ENCODE measurements at regions not wholly inside any gene's neighbourhood (a gene's known extent, or its start where the extent isn't known, plus 50 kb on each side); places are given as distances from the start of the nearest gene placed in this dataset.

DNA sequence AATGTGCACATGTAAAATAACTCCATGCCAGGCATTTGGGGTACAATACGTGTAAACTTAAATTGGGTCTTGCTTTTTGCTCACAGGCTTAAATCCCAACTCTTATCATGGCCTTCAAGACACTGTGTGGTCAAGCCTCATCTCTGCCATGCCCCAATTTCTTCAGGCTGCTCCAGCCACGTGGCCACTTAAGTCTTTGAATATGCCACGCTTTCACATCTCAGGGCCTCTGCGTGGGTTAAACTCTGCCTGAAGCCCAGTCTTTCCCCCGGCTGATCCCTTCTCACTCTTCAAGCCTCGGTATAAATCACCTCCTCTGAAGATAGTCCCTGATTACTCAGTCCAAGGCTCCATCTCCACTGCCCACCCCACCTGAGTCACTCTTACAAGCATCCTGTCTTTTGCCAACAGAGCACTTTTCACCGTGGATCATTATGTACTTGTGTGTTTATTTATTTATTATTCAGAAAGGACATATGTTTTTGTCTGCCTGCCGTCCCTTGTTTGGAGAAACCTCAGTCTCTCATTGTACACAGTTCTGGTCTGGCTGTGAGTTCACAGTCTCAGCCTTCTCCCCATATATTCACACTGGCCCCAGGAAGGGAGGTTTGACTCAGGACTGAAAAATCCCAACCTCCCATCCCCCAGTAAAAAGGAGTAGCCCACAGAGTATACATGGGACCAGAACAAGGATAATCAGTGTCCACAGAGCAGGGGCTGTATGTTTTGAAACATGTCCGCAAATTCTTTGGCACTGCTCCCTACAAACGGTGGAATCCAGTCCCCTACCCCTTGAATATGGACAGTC is 344.7 kb downstream of the MN1 start:
- no peaks in the 10 kb centered on the region for H3K36me3 Mint-ChIP-seq
- DNase-seq (ENCODE audit: low spot score in 2 of 2), result no peak
- H3K27ac Mint-ChIP-seq, result no peak overlapping the region
- no peak for ATAC-seq
- no peaks in the 10 kb centered on the region for H3K9me3 Mint-ChIP-seq
- H3K4me3 Mint-ChIP-seq, result no peak overlapping the region
- H3K4me1 Mint-ChIP-seq, result no peaks in the 10 kb centered on the region

DNA sequence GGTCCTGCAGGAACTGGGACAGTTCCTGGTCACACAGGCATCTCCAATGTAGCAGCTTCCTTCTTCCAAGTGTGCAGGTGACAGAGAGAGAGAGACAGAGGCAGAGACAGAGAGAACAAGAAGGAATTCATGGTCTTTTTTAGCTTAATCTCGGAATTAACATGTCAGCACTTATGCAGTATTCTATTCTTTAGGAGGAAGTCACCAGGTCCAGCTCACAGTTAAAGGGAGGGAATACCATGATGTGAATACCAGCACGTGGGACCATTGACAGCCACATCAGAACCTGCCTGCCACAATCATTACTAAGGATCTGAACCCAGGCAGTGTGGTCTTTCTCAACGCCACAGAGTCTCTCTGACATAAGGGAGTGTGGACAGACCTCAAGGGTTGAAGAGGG is 341.6 kb downstream of the MN1 start:
- no peak overlapping the region for H3K4me3 Mint-ChIP-seq
- H3K9me3 Mint-ChIP-seq, result peaks cover 3% of the 10 kb centered on the region
- no peak overlapping the region for H3K27ac Mint-ChIP-seq
- no peaks in the 10 kb centered on the region for H3K36me3 Mint-ChIP-seq
- DNase-seq (ENCODE audit: low spot score in 2 of 2), result no peak
- no peak for ATAC-seq
- no peaks in the 10 kb centered on the region for H3K4me1 Mint-ChIP-seq

DNA sequence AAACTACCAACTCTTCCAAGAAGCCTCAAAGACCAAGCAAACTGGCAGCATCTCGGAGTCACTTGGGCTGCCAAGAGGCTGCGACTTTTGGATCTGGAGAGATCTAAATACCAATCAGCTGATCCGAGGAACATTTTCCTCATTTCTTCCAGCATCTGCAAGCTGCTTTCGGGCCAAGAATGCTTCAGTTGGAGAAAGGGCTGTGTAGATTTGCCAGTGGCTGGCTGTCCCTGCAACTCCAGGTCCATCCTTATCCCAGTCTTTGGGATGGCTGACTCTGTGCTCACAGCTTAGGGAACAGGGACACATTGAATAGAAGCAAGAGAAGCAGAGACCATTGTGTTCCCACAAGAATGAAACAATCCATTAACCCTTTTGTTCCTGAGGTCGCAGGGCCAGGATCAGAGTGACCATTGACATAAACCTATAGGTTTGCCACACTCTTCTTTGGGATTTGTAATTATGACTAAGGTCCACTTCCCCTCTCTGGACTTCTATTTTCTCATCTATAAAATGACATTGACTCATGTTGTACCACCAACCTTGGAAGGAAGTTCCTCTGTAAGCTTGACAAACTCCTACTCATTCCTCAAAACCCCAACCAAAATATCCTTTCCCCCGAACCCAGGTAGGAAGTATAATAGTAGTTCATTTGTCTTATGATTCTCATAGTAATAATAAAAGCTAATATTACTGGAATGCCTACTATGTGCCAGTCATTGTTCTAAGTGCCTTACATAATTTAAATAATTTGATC is 340.8 kb downstream of the MN1 start:
- peaks cover 3% of the 10 kb centered on the region for H3K9me3 Mint-ChIP-seq
- H3K36me3 Mint-ChIP-seq, result no peaks in the 10 kb centered on the region
- DNase-seq (ENCODE audit: low spot score in 2 of 2) (no peak), ATAC-seq (no peak)
- H3K27ac Mint-ChIP-seq, result no peak overlapping the region
- H3K4me3 Mint-ChIP-seq, result no peak overlapping the region
- H3K4me1 Mint-ChIP-seq, result no peaks in the 10 kb centered on the region

DNA sequence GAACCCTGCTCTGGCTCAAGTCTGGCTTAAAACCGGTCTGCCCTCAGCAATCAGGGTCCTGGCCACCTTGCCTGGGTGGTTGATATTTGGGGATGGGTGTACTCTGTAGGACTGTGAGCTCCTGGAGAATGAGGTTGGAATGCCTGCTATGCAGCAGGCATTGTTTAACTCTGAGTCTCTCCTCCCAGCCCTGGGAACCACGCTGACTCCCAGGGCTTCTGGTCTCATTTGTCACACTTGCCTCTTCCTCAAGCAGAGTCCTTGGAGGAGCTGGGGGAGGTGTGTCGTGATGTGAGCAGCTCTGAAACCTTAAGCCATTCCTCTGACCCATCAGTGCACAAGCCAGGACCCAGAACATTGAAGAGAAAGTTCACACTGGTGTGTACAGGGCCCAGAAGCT is 340.1 kb downstream of the MN1 start:
- no peaks in the 10 kb centered on the region for H3K4me1 Mint-ChIP-seq
- DNase-seq (ENCODE audit: low spot score in 2 of 2) (no peak), ATAC-seq (no peak)
- no peaks in the 10 kb centered on the region for H3K36me3 Mint-ChIP-seq
- no peak overlapping the region for H3K27ac Mint-ChIP-seq
- no peak overlapping the region for H3K4me3 Mint-ChIP-seq
- H3K9me3 Mint-ChIP-seq, result peaks cover 3% of the 10 kb centered on the region

DNA sequence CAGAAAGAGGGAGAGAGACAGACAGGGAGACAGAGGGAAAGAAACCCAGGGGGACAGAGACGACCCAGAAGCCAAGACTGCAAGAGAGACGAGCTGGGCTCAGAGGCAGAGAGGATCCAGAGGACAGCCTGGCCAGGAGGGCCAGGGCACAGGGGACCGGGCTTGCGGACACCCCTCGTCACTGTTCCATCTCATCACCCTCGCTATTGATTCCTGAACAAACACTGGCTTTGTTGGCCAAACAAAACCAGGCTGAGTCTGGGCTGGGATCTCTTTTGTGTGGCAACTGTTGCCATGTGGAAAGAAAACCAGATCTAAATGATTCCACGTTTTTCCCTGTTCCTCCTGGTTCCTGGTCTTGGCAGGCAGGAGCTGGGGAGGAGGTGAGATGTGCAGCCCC is 339.4 kb downstream of the MN1 start:
- Mint-ChIP-seq H3K9me3 (peaks cover 3% of the 10 kb centered on the region), H3K4me1 (no peaks in the 10 kb centered on the region), H3K27ac (no peak overlapping the region), H3K4me3 (no peak overlapping the region), H3K36me3 (no peaks in the 10 kb centered on the region)
- DNase-seq (ENCODE audit: low spot score in 2 of 2) (no peak), ATAC-seq (no peak)

DNA sequence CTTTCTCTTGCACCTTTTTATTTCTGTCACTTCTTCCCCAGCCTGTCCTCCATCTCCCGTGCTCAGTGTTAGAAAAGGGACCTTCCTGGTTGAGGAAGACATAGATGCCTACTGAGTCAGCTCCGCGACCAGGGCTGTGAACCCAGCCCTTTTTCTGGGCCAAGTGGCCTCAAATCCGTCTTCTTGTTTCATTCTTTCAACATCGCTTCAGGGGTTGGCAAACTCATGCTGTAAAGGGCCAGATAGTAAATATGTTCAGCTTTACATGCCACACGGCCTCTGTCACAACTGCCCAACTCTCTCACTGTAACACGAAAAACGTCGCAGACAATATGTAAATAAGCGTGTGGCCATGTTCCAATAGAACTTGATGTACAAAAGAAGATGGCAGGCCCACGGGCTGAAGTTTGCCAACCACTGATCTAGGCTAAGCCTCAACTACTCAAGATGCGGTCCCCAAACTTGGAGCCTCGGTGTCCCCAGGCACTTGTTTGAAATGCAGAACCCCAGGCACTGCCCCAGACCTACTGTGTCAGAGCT is 338.4 kb downstream of the MN1 start:
- DNase-seq (ENCODE audit: low spot score in 2 of 2) (no peak), ATAC-seq (no peak)
- Mint-ChIP-seq H3K4me3 (no peak overlapping the region), H3K27ac (no peak overlapping the region), H3K9me3 (peaks cover 3% of the 10 kb centered on the region), H3K4me1 (no peaks in the 10 kb centered on the region), H3K36me3 (no peaks in the 10 kb centered on the region)

DNA sequence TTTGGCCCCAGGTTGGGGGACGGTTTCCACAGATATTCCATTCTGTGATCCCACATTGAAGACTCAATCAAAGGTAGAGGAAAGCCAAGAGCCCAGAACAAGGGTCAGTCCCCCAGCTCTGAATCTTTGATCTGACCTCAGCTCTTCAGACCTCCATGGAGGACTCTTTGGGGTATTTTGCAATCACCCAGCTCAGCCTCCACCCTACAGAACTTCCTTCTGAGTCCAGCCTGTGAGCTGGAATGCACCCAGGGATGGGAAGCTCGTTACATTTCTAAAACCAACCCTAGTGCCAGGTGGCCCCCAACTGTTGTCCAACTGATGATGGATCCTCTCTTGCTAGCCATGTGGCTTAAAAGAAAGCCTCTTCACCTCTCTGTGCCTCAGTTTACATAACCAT is 335.3 kb downstream of the MN1 start:
- no peak overlapping the region for H3K27ac Mint-ChIP-seq
- no peaks in the 10 kb centered on the region for H3K4me1 Mint-ChIP-seq
- no peak for ATAC-seq
- H3K4me3 Mint-ChIP-seq, result no peak overlapping the region
- DNase-seq (ENCODE audit: low spot score in 2 of 2), result no peak
- H3K9me3 Mint-ChIP-seq, result peaks cover 3% of the 10 kb centered on the region
- H3K36me3 Mint-ChIP-seq, result no peaks in the 10 kb centered on the region

DNA sequence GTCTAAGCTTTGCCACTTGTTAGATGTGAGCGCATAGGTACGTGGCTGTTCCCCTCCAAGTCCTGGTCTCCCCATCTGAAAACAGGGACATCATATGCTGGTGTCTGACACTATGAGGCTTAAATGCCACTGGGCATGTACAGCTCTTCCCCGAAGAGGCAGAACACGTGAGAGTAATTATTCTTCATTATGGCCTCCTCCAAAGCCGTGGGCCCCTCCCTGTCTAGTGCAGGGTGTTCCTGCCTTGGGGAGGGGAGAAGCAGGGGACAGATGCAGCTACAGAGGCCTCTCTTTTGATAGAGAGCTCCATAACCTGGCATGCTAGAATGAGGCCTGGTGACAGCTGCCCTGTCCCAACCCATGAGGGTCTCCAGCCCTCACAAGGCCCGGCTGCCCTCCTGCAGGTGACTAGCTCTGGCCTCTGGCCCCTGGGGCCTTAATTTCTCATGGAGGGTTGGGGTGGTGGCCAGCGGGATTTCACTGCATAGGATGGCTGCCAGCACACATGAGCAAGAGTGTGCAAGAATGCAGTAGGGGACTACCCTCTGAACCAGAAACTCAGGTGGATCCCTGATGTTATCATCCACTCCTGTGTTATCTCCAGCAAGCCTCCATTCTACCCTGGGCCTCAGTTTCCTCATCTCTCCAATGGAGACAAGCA is 334.6 kb downstream of the MN1 start:
- Mint-ChIP-seq H3K4me3 (no peak overlapping the region), H3K9me3 (peaks cover 3% of the 10 kb centered on the region), H3K27ac (no peak overlapping the region), H3K4me1 (no peaks in the 10 kb centered on the region), H3K36me3 (no peaks in the 10 kb centered on the region)
- DNase-seq (ENCODE audit: low spot score in 2 of 2) (no peak), ATAC-seq (no peak)

DNA sequence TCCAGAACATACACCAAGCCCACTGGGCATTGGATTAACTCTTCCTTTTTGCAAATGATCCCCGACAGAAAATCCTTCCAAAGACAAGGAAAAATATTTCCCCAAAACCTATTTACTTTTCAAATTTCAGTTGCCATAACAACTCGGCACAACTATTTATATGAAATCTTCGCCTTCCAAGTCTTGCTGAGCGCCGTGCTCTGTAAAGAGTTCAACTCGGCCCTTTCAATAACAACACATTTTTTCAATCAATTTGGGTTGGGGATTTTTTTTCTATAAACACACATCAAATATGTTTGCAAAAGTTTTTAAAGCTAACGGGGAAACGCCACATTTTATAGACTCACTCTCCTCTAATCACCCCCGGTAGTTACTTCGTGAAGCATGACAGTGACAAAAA is 333.8 kb downstream of the MN1 start:
- H3K9me3 Mint-ChIP-seq, result no peaks in the 10 kb centered on the region
- ATAC-seq (no peak), DNase-seq (ENCODE audit: low spot score in 2 of 2) (no peak)
- H3K36me3 Mint-ChIP-seq, result no peaks in the 10 kb centered on the region
- H3K4me3 Mint-ChIP-seq, result no peak overlapping the region
- no peaks in the 10 kb centered on the region for H3K4me1 Mint-ChIP-seq
- no peak overlapping the region for H3K27ac Mint-ChIP-seq

DNA sequence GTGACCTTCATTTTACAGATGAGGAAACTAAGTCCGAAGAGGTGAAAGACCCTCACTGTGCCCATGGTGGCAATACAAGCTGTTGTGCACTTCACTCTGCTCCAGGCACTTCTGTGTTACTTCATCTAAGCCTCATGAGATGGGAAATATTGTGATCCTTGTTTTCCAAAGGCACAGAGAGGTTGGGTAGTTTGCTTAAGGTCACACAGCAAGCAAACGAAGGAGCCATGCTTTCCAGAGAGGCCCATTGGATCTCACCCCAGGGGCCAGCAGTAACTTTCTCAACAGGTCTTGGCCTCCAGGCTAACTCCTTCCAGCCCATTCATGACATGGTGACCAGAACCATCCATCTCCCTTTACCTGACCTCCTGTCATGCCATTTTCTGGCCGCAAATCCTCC is 332.8 kb downstream of the MN1 start:
- H3K36me3 Mint-ChIP-seq, result no peaks in the 10 kb centered on the region
- no peak overlapping the region for H3K4me3 Mint-ChIP-seq
- no peak overlapping the region for H3K27ac Mint-ChIP-seq
- no peaks in the 10 kb centered on the region for H3K9me3 Mint-ChIP-seq
- H3K4me1 Mint-ChIP-seq, result no peaks in the 10 kb centered on the region
- no peak for DNase-seq (ENCODE audit: low spot score in 2 of 2)
- ATAC-seq, result no peak

DNA sequence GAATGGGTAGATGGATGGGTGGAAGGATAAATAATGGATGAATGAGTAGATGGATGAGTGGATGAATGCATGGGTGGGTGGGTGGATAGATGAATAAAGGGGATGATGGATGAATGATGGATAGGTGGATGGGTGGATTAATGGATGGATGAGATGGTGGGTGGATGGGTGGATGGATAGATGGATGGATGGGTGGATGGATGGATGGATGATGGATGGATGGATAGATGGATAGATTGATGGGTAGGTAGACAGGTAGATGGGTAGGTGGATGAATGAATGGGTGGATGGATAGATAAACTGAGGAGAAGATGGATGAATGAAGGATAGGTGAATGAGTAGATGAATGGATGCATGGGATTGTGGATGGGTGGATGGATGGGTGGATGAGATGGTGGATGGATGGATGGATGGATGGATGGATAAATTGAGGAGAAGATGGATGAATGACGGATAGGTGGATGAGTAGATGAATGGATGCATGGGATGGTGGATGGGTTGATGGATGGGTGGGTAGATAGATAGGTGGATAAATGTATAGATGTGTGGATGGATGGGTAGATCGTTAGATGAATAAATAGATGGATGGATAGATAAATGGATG is 331.3 kb downstream of the MN1 start:
- Mint-ChIP-seq H3K4me1 (no peaks in the 10 kb centered on the region), H3K4me3 (no peak overlapping the region), H3K36me3 (no peaks in the 10 kb centered on the region), H3K27ac (no peak overlapping the region), H3K9me3 (no peaks in the 10 kb centered on the region)
- ATAC-seq, result no peak
- DNase-seq (ENCODE audit: low spot score in 2 of 2), result no peak

DNA sequence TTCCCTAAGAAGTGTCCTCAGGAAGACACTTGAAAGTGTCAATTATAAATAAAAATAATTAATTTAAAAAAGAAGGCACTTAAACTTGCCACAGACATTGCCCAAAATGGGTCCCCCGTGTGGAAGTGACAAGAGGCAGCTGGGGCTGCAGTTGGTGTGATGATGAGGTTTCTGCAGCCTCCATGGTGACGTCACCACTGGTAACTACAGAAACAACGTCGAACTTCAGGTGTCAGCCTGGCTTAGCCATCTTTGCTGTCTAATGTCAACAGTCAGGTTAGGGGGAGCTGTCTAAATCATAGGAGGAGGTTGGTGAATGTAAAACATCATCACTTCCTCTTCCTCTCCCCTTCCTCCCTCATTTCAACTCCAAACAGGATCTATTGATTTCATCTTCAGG is 328.6 kb downstream of the MN1 start:
- no peaks in the 10 kb centered on the region for H3K36me3 Mint-ChIP-seq
- H3K4me3 Mint-ChIP-seq, result no peak overlapping the region
- DNase-seq (ENCODE audit: low spot score in 2 of 2) (no peak), ATAC-seq (no peak)
- no peaks in the 10 kb centered on the region for H3K9me3 Mint-ChIP-seq
- no peaks in the 10 kb centered on the region for H3K4me1 Mint-ChIP-seq
- no peak overlapping the region for H3K27ac Mint-ChIP-seq

DNA sequence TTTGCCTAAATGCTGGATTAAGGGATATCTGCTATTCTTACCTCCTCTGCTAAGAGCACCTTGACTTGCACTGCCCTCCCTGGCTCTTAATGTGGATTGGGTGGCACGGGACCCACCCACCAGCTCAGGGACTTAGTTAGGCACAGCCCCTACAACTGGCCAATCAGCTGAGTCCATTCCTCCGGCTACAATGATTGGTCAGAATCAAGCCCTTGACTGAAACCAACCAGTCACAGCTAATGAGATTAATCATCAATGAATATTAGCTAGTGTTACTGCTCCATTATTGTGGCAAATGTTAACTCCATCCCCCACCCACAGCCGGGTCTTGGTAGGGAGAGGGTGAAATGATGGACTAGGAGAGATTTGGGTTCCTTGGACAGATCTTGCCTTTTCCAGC is 328.0 kb downstream of the MN1 start:
- DNase-seq (ENCODE audit: low spot score in 2 of 2) (no peak), ATAC-seq (no peak)
- no peak overlapping the region for H3K27ac Mint-ChIP-seq
- H3K9me3 Mint-ChIP-seq, result no peaks in the 10 kb centered on the region
- H3K4me1 Mint-ChIP-seq, result no peaks in the 10 kb centered on the region
- H3K4me3 Mint-ChIP-seq, result no peak overlapping the region
- H3K36me3 Mint-ChIP-seq, result no peaks in the 10 kb centered on the region

DNA sequence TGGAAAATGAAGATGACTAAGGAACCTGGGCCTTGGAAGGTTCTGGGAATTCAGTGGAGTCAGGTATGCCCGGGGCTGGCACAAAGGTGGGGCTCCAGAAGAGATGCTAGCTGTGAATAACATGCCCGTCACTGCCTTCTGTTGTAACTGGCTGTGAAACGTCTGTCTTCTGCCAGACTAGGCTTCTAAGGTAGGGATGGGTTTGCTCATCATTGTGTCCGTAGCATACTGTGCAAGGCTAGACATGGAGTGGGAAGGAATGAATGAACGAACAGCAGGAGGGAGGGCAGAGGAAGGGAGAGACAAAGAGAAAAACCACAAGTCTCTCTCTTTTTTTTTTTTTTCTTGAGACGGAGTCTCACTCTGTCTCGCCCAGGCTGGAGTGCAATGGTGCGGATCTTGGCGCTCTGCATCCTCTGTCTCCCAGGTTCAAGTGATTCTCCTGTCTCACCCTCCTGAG is 327.4 kb downstream of the MN1 start:
- DNase-seq (ENCODE audit: low spot score in 2 of 2) (no peak), ATAC-seq (no peak)
- no peaks in the 10 kb centered on the region for H3K36me3 Mint-ChIP-seq
- H3K9me3 Mint-ChIP-seq, result no peaks in the 10 kb centered on the region
- H3K4me3 Mint-ChIP-seq, result no peak overlapping the region
- no peak overlapping the region for H3K27ac Mint-ChIP-seq
- H3K4me1 Mint-ChIP-seq, result no peaks in the 10 kb centered on the region
